ENCODE measurements at regions not wholly inside any gene's neighbourhood (a gene's known extent, or its start where the extent isn't known, plus 50 kb on each side); places are given as distances from the start of the nearest gene placed in this dataset.

GRCh38 chr21:14830307-14830706 is 234.5 kb downstream of the NRIP1 start:
- TF ChIP-seq CTCF (IDR thresholded peaks at IDR 0.05) (no peak), POLR2A (IDR thresholded peaks at IDR 0.05) (no peak)
